ENCODE measurements at regions not wholly inside any gene's neighbourhood (a gene's known extent, or its start where the extent isn't known, plus 50 kb on each side); places are given as distances from the start of the nearest gene placed in this dataset.

DNA sequence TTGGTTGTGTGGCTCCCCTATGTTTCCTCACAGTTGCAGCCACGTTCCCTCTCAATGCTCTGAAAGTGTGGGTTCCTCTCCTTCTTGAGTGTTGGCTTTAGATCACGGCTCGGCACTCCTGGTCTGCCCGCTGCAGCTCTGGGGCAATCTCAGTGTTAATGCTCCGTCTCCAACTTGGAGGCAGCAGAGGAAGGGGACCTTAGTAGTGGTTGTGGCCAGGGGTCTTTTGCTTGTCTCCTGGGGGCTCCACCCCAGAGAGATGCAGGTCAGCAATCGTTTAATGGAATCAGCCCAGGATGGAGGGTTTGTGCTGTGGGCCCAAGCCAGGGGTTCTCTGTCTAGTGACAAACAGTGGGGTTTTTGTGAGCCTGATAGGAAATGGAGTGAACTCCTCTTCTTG, 849.4 kb upstream of the DIAPH2 start:
- Mint-ChIP-seq H3K4me1 (ENCODE audit: unreplicated experiment) (no peaks in the 10 kb centered on the region), H3K4me3 (ENCODE audit: unreplicated experiment) (no peak overlapping the region), H3K27ac (ENCODE audit: unreplicated experiment) (no peak overlapping the region), H3K9me3 (ENCODE audit: unreplicated experiment) (peaks cover 27% of the 10 kb centered on the region), H3K36me3 (ENCODE audit: unreplicated experiment) (no peaks in the 10 kb centered on the region), H3K27me3 (ENCODE audit: unreplicated experiment) (no peaks in the 10 kb centered on the region)
- TF ChIP-seq, protein P1, sequence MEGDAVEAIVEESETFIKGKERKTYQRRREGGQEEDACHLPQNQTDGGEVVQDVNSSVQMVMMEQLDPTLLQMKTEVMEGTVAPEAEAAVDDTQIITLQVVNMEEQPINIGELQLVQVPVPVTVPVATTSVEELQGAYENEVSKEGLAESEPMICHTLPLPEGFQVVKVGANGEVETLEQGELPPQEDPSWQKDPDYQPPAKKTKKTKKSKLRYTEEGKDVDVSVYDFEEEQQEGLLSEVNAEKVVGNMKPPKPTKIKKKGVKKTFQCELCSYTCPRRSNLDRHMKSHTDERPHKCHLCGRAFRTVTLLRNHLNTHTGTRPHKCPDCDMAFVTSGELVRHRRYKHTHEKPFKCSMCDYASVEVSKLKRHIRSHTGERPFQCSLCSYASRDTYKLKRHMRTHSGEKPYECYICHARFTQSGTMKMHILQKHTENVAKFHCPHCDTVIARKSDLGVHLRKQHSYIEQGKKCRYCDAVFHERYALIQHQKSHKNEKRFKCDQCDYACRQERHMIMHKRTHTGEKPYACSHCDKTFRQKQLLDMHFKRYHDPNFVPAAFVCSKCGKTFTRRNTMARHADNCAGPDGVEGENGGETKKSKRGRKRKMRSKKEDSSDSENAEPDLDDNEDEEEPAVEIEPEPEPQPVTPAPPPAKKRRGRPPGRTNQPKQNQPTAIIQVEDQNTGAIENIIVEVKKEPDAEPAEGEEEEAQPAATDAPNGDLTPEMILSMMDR (IDR thresholded peaks at IDR 0.05) = no peak
- no peak for DNase-seq (ENCODE audit: extremely low spot score, unreplicated experiment)

- Mint-ChIP-seq H3K9me3 (ENCODE audit: unreplicated experiment) (peaks cover 22% of the 10 kb centered on the region), H3K4me3 (ENCODE audit: unreplicated experiment) (no peak overlapping the region), H3K4me1 (ENCODE audit: unreplicated experiment) (no peaks in the 10 kb centered on the region), H3K36me3 (ENCODE audit: unreplicated experiment) (no peaks in the 10 kb centered on the region), H3K27me3 (ENCODE audit: unreplicated experiment) (no peaks in the 10 kb centered on the region), H3K27ac (ENCODE audit: unreplicated experiment) (no peak overlapping the region)
- TF ChIP-seq, protein P1 (IDR thresholded peaks at IDR 0.05) = no peak
- no peak for DNase-seq (ENCODE audit: extremely low spot score, unreplicated experiment)
Measured at GRCh38 chrX:95836517-95836916, 848.1 kb upstream of the DIAPH2 start.

DNA sequence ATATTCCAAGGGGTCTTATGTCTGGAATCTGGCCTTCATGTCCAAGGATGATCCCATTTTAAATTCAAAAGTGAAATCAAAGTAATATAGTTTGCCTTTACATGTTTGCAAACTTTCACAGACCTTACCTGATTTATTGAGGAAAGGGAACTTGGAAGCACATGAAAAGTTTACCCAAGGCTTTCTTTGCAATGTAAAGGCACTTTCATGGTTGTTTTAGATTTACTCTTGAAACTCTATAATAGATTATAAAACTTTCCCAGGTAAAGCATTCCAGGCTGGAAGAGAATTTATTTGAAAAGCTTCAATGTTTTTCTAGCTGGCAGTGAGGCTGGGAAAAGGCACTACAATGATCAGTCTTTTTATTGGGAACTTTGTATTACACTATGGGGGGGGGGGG, 842.8 kb upstream of the DIAPH2 start:
- H3K27ac Mint-ChIP-seq (ENCODE audit: unreplicated experiment) = no peak overlapping the region
- H3K9me3 Mint-ChIP-seq (ENCODE audit: unreplicated experiment) = peaks cover 4% of the 10 kb centered on the region
- TF ChIP-seq, protein P1 (IDR thresholded peaks at IDR 0.05) = no peak
- H3K4me1 Mint-ChIP-seq (ENCODE audit: unreplicated experiment) = no peaks in the 10 kb centered on the region
- no peak for DNase-seq (ENCODE audit: extremely low spot score, unreplicated experiment)
- no peaks in the 10 kb centered on the region for H3K27me3 Mint-ChIP-seq (ENCODE audit: unreplicated experiment)
- no peaks in the 10 kb centered on the region for H3K36me3 Mint-ChIP-seq (ENCODE audit: unreplicated experiment)
- H3K4me3 Mint-ChIP-seq (ENCODE audit: unreplicated experiment) = no peak overlapping the region

GRCh38 chrX:95860127-95860526, 824.5 kb upstream of the DIAPH2 start:
- Mint-ChIP-seq H3K4me1 (ENCODE audit: unreplicated experiment) (no peaks in the 10 kb centered on the region), H3K27me3 (ENCODE audit: unreplicated experiment) (no peaks in the 10 kb centered on the region), H3K9me3 (ENCODE audit: unreplicated experiment) (peaks cover 18% of the 10 kb centered on the region), H3K4me3 (ENCODE audit: unreplicated experiment) (no peak overlapping the region), H3K27ac (ENCODE audit: unreplicated experiment) (no peak overlapping the region), H3K36me3 (ENCODE audit: unreplicated experiment) (no peaks in the 10 kb centered on the region)
- no peak for DNase-seq (ENCODE audit: extremely low spot score, unreplicated experiment)
- TF ChIP-seq, protein P1 (IDR thresholded peaks at IDR 0.05) = no peak

DNA sequence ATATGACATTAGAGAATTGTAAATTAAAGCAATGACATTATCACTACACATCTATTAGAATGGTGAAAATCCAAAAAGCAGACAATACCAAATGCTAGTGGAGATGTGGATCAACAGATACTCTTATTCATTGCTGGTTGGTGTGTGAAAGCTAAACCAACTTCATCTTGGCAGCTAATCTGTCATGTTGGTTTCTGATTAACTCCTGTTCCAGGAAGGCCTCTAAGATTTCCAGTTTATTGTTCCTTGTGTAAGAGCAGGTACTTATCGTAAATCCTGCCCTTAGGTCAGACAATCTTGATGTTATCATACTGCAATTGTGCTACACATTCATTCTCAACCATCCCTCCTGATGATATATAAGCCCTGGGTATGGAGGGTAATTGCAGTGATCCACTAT, 809.0 kb upstream of the DIAPH2 start:
- Mint-ChIP-seq H3K9me3 (ENCODE audit: unreplicated experiment) (peaks cover 19% of the 10 kb centered on the region), H3K27ac (ENCODE audit: unreplicated experiment) (no peak overlapping the region), H3K4me1 (ENCODE audit: unreplicated experiment) (no peaks in the 10 kb centered on the region), H3K36me3 (ENCODE audit: unreplicated experiment) (no peaks in the 10 kb centered on the region), H3K4me3 (ENCODE audit: unreplicated experiment) (no peak overlapping the region), H3K27me3 (ENCODE audit: unreplicated experiment) (no peaks in the 10 kb centered on the region)
- DNase-seq (ENCODE audit: extremely low spot score, unreplicated experiment) = no peak
- TF ChIP-seq, protein P1 (IDR thresholded peaks at IDR 0.05) = no peak
